ENCODE measurements at regions not wholly inside any gene's neighbourhood (a gene's known extent, or its start where the extent isn't known, plus 50 kb on each side); places are given as distances from the start of the nearest gene placed in this dataset.

DNA sequence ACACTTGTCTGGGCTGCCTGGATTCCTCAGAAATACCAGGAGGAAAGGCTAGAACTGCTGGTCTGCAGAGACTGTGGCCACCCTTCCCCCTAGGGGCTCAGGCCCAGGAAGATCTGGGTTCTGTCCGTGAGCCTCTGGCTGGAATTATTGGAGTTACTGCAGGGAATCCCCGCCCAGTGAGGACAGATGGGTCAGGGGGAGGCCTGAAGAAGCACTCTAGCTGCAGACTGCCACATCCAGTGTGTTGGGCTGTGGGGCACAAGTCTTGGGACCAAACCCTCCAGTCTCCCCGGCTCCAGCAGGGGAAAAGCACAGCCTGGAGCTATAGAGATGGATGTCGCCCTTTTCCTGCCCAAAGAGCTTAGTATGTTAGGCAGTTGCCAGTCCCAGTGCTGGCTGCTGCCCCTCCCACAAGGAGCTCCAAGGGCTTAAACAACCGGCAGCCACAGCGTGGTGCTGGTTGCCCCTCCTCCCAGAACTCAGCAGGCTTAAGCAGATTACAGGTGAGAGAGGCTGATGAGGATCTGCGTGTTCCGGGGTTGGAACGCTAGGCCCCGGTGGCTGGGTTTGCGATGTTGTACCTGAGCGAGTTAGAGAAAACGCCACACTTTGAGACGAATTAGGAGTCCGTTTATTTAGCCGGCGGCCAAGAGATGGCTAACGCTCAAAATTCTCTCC lies 255.5 kb upstream of the LRRC7 start:
- H3K9me3 Mint-ChIP-seq: peaks cover 7% of the 10 kb centered on the region
- TF ChIP-seq, protein P1, sequence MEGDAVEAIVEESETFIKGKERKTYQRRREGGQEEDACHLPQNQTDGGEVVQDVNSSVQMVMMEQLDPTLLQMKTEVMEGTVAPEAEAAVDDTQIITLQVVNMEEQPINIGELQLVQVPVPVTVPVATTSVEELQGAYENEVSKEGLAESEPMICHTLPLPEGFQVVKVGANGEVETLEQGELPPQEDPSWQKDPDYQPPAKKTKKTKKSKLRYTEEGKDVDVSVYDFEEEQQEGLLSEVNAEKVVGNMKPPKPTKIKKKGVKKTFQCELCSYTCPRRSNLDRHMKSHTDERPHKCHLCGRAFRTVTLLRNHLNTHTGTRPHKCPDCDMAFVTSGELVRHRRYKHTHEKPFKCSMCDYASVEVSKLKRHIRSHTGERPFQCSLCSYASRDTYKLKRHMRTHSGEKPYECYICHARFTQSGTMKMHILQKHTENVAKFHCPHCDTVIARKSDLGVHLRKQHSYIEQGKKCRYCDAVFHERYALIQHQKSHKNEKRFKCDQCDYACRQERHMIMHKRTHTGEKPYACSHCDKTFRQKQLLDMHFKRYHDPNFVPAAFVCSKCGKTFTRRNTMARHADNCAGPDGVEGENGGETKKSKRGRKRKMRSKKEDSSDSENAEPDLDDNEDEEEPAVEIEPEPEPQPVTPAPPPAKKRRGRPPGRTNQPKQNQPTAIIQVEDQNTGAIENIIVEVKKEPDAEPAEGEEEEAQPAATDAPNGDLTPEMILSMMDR (IDR thresholded peaks at IDR 0.05): no peak
- ChIA-PET CTCF (no interaction called here), POLR2A (no interaction called here)
- Histone ChIP-seq H3K4me3 (ENCODE audit: low read length) (no peak overlapping the region), H3K27me3 (ENCODE audit: control insufficient read depth in 1 of 2, insufficient read depth in 2 of 2, low read length in 2 of 2) (no peaks in the 10 kb centered on the region), H3K9me3 (ENCODE audit: control insufficient read depth in 1 of 2, insufficient read depth in 1 of 2, low read length in 2 of 2) (peaks cover 0 to 33% of the 10 kb centered on the region in 2 experiments), H3K36me3 (ENCODE audit: insufficient read depth, low read length) (no peaks in the 10 kb centered on the region), H3K4me1 (ENCODE audit: insufficient read depth, low read length) (no peaks in the 10 kb centered on the region), H3K27ac (ENCODE audit: low read depth in 1 of 2, low read length in 2 of 2) (no peak overlapping the region)
- intact Hi-C loops (cut with DNase I, micrococcal nuclease): no loop called here
- H3K27ac Mint-ChIP-seq: no peak overlapping the region
- no peaks in the 10 kb centered on the region for H3K4me1 Mint-ChIP-seq (ENCODE audit: low read depth)
- no peaks in the 10 kb centered on the region for H3K36me3 Mint-ChIP-seq (ENCODE audit: low read depth)
- no peak for ATAC-seq (ENCODE audit: poor library complexity)
- H3K4me3 Mint-ChIP-seq: no peak overlapping the region
- no peaks in the 10 kb centered on the region for H3K27me3 Mint-ChIP-seq
- no peak for DNase-seq

DNA sequence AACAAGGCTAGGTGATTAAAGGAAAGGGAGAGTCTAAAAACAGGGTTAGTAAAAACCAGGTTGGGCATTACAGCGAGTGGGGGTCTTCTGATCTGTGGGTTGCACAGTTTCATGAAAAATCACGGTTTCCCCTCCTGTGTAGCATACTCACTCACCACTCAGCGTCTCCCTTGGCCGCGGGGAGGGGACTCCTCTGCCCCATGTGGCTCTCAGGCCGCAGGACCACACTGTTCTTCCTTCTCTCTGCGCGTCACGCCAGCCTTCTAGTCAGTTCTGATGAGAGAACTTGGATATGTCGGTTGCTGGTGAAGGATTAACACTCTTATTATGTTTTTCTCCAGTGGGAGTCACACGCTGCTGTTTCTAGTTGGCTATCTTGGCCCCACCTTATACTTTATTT lies 254.6 kb upstream of the LRRC7 start:
- ChIA-PET POLR2A (no interaction called here), CTCF (no interaction called here)
- ATAC-seq (ENCODE audit: poor library complexity) (no peak), DNase-seq (no peak)
- Histone ChIP-seq H3K4me3 (ENCODE audit: low read length) (no peak overlapping the region), H3K27me3 (ENCODE audit: control insufficient read depth in 1 of 2, insufficient read depth in 2 of 2, low read length in 2 of 2) (no peaks in the 10 kb centered on the region), H3K4me1 (ENCODE audit: insufficient read depth, low read length) (no peaks in the 10 kb centered on the region), H3K36me3 (ENCODE audit: insufficient read depth, low read length) (no peaks in the 10 kb centered on the region), H3K9me3 (ENCODE audit: control insufficient read depth in 1 of 2, insufficient read depth in 1 of 2, low read length in 2 of 2) (peaks cover 0 to 33% of the 10 kb centered on the region in 2 experiments), H3K27ac (ENCODE audit: low read depth in 1 of 2, low read length in 2 of 2) (no peak overlapping the region)
- Mint-ChIP-seq H3K4me1 (ENCODE audit: low read depth) (no peaks in the 10 kb centered on the region), H3K4me3 (no peak overlapping the region), H3K27me3 (no peaks in the 10 kb centered on the region), H3K36me3 (ENCODE audit: low read depth) (no peaks in the 10 kb centered on the region), H3K9me3 (peaks cover 7% of the 10 kb centered on the region), H3K27ac (no peak overlapping the region)
- intact Hi-C loops (cut with DNase I, micrococcal nuclease): no loop called here
- TF ChIP-seq, protein P1 (IDR thresholded peaks at IDR 0.05): no peak

DNA sequence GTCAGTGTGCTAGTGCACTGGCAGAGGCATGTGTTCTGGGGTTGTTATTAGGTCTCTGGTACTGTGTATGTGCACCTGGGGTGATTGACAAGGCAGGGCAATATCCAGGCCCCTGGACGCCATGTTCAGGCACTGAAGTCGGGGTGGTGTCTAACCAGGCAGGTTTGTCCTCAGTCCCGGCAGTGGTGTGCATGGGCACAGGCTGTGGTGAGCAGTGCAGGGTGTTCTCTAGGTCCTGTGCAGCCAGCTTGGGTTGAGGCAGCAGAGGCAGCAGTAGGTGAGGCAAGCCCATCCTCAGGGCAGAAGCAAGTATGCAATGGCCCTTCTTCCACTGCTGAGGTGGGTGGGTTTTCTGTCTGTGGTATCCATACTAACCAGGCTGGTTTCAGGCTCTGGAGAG lies 252.3 kb upstream of the LRRC7 start:
- ChIA-PET POLR2A (no interaction called here), CTCF (no interaction called here)
- Histone ChIP-seq H3K9me3 (ENCODE audit: control insufficient read depth in 1 of 2, insufficient read depth in 1 of 2, low read length in 2 of 2) (peaks cover 0 to 33% of the 10 kb centered on the region in 2 experiments), H3K4me3 (ENCODE audit: low read length) (no peak overlapping the region), H3K4me1 (ENCODE audit: insufficient read depth, low read length) (no peaks in the 10 kb centered on the region), H3K27ac (ENCODE audit: low read depth in 1 of 2, low read length in 2 of 2) (no peak overlapping the region), H3K36me3 (ENCODE audit: insufficient read depth, low read length) (no peaks in the 10 kb centered on the region), H3K27me3 (ENCODE audit: control insufficient read depth in 1 of 2, insufficient read depth in 2 of 2, low read length in 2 of 2) (no peaks in the 10 kb centered on the region)
- no peak overlapping the region for H3K27ac Mint-ChIP-seq
- H3K4me1 Mint-ChIP-seq (ENCODE audit: low read depth): no peaks in the 10 kb centered on the region
- no peak overlapping the region for H3K4me3 Mint-ChIP-seq
- peaks cover 14% of the 10 kb centered on the region for H3K9me3 Mint-ChIP-seq
- ATAC-seq (ENCODE audit: poor library complexity): no peak
- H3K36me3 Mint-ChIP-seq (ENCODE audit: low read depth): no peaks in the 10 kb centered on the region
- no peak for DNase-seq
- intact Hi-C loops (cut with DNase I, micrococcal nuclease): no loop called here
- H3K27me3 Mint-ChIP-seq: no peaks in the 10 kb centered on the region
- TF ChIP-seq, protein P1 (IDR thresholded peaks at IDR 0.05): no peak
